HG02973 (cell line): ENCODE measurements at regions not wholly inside any gene's neighbourhood (a gene's known extent, or its start where the extent isn't known, plus 50 kb on each side); places are given as distances from the start of the nearest gene placed in this dataset.

ENCODE experiments used
- ATAC-seq: cut with Tn5 transposase; IDR thresholded peaks from one replicate; pipeline ENCODE4 v1.9.1; 2021; ENCODE audit warnings: moderate library complexity; ENCODE audit not compliant: unreplicated experiment

DNA sequence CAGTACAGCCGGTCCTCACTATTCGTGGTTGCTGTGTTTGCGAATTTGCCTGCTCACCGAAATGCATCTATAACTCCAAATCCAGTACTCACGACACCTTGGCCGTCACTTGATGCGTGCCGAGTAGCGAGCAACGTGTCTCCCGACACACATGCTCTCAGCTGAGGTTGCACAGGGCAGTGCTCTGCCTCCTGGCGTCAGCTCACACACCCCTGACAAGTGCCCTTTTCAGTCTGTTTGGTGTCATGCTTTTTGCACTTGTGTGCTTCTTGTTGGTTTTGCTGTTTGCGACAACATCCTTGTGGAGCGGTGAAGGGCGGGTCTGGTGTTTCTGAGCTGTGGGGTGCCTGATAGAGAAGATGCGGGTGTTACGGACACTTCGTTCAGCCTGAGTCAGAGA, 110.4 kb upstream of the RFLNA start:
- no peak for ATAC-seq

DNA sequence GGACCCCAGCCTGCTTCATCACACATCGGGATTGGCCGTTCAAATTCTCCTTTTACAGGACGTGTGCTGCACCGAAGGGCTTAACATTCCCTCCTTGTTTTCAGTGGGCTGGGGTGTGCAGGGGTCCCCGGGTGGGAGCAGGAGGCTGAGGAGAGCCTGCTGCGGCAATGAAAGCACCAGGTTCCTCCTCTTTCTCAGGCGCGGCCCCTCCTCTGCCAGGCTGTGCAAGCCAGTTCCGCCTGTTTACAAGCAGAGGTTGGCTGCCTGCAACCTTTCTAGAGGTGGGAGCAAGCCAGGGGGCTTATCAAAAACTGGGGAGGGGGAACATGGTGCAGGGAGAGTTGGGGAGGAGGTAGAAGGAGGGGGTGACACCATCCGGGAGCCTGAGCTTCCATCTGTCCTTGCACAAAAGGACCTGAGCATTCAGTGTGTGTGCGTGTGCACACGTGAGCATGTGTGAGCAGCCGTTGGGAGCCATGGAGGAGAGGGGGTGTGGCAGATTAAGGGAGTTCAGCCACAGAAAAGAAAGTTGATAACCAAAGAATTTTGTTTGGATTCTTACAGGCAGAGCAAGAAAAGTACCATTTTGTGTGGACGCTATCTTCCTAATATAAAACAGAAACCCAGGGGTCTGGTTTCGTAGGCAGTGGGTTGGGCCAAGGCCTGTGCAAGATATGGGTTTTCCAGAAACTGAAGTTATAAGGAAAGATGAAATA, 108.8 kb upstream of the RFLNA start:
- ATAC-seq, result no peak

DNA sequence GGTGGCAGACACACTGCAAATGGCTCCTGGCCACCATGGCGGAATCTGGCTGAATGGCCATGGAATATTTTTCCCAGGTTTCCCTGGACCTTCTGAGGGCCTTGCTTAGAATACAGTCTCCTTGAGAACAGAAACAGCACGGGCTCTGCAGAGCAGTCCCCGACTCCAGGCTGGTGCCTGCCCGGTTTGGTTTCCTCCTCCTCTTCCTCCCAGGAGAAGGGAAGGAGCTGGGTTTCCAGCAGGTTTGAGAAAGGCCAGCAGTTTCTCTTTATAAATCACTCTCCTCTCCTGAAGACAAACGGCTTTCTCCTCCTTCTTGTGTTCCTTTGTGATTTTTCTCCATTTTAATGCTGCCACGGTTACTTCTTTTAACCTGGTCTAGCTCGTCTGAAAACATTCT, 106.8 kb upstream of the RFLNA start:
- ATAC-seq, result no peak

DNA sequence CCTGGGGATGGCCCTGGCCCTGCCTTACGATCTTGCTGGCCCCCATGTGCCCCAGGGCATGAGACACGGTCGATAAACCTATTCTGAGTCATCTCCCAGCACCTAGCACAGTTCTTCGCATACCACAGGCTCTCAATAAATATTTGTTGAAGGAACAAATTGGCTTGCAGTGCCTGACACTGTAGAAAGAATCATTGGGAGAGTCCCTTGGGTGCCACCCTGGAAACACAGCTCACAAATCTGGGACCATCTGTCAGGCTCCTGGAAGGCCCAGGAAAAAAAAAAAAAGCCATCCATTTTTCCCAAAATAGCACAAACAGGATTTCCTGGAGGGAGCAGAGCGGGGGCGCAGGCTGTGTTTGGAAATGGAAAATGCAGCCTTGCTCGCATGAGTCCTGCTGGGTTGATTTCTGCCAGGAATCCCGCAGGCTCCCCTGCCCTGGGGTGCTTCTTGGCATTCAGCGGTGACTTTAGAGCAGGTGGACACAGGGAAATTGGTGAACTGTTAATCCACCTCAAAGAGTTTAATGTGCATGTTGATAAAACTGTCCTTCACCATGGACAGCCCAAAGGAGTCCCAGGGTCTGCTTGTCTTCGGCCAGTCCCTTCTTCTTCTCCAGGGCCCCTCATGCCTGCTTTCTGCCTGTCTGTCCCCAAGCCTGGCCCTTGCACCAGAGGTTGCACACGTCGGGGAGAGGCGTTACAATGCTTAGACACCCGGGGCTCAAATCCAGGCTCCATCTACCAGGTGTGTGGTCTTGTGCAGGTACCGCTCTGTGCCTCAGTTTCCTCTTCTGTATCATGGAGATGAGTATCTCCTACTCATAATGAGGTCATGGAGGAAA, 106.1 kb upstream of the RFLNA start:
- no peak for ATAC-seq

DNA sequence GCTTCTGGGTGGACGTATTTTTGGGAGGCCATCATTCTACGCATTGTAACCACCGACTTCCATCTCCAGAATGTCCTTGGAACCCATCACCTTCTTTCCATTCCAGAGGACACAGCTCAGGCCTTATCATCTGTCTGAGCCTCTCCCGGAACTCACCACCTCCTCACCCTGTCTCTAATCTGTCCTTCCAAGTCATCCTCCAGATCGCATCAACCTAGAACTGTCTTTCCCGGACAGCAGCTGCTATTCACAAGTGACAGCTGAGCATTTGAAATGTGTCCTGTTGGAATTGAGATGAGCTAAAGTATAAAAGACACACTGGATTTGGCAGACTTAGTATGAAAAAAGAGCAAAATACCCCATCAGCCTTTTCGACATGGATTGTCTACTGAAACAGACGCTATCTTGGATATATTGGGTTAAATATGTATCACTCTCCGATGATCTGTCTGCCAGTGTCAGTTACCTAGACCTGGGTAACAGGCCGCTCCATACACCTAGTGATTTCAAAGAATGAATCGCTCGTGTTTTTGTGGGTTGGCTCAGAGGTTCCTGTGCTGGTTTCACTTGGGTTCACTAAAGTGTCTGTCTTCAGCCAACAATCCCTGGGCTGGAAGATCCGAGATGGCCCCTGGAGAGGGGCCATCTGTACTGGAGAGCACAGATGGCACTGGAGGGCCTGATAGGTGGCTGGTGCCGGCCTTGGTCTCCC, 104.4 kb upstream of the RFLNA start:
- no peak for ATAC-seq

DNA sequence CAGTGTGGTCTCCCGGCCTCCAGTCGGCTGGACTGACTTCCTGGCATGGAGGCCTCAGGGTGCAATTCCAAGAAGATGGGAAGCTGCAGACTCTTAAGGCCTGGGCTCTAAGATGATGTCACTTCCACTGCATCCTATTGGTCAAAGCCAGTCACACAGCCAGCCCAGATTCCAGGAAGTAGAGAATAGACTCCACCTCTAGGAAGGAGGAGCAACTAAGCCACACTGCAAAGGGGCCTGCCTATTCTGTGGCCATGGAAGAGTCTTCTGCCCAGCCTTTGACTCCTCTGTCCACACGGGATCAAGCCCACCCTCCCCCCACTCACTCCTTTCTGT, 103.9 kb upstream of the RFLNA start:
- no peak for ATAC-seq

DNA sequence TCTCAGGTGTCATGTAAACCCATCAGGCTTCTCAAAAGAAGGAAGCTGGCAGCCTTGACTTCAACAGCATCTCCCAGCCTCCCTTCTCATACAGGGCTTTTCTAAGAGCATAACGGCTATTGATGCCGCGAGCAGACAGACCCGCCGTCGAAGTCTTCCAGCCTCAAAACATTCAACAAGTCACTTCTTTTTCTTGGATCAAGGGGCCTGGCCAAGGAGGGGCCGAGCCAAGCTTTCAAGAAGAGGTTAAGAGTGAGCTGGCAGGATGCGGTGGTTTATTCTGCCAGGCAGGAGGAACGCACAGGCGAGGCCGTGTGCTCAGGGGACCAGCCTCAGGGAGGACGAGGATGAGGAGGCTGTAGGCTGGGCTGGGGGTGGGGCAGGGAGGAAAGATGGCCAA, 102.9 kb upstream of the RFLNA start:
- no peak for ATAC-seq

DNA sequence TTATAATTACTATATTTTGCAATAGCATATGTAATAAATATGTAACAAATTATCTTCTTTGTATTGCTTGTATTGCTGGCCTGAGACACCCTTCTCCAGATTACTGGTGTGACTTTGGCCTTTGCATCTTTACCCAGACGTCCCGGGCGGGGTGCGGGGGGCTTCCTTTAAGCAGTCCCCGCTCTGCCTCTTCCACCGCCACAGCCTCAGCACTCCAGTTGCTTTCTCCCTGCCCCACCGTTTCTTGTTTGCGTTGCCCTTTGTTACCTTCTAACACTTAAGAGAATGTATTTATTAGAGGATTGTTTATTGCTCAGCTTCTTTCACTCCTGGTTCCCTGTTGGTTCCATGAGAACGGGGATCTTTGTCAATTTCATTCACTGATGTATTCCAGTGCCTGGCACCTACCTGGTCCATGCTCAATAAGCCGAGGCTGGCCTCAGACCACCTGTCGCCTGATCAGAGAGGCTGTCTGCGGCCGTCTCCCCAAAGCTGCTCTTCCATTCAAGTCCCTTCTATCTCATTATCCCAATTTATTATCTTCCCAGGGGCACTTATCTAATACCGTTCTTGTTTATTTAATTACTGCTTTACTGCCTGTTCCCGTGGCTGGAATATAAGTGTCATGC, 100.5 kb upstream of the RFLNA start:
- no peak for ATAC-seq

DNA sequence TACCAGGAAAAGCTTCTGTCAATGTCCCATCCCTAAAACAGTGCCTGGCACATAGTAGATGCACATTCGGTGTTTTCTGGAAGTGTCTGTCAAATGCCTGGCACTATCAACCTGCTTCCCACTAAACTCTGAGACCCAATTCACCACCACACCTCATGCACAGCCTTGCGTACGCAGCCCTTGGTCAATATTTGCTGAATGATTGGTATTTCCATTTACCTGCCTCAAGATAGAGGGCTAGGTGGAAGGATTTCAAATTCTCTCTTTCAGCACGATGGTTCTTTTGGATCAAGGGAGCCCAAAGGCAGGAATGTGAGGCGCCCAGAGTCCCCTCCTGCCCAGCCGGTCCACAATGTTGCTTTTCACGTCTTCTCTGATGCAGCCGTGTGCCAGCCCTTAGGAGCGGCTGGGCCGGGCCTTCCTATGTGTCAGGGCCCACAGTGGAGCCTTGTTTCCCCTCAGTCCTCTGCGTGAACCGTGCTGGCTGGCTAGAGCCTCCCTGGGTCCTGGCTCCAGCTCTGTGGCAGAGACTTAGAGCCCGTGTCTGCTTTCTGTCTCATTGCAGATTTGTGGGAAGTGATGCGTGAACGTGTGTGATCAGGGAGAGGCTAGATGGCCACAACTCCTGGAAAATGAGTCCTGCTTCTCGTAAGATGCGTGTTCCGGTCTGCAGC, 99.9 kb upstream of the RFLNA start:
- no peak for ATAC-seq

DNA sequence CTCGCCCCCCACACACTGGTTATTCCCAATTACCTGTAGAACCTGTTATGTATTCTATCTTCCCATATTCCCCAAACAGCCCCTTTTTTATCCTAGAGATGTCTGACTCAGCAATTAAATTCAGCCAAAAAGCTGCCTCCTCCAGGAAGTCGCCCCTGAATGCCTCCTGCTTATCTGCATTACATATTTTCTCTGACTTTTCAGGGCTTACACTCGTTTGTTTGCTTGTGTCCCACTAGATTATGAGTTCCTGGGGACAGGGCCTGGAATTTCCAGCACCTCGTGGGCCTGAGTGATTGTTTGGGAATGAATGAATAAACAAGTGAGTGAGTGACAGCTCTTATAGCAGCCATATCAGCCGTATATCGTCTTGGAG, 99.3 kb upstream of the RFLNA start:
- ATAC-seq, result no peak

DNA sequence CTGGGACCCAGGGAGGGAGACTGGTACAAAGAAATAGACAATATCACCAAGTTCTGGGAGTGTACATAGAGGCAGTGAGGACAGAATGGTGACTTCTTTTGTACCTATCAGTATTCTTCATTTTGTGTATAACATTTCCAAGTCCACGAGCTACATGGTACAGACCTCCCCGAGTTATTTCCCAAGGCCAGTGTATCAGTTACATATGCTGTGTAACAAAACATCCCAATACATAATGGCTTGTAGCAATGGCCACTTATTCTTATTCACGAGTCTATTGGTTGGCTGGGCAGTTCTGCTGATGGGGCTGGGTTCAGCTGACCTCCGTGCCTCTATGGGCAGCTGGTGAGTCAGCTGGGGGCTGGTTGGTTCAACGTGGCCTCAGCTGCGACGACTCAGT, 98.7 kb upstream of the RFLNA start:
- no peak for ATAC-seq

DNA sequence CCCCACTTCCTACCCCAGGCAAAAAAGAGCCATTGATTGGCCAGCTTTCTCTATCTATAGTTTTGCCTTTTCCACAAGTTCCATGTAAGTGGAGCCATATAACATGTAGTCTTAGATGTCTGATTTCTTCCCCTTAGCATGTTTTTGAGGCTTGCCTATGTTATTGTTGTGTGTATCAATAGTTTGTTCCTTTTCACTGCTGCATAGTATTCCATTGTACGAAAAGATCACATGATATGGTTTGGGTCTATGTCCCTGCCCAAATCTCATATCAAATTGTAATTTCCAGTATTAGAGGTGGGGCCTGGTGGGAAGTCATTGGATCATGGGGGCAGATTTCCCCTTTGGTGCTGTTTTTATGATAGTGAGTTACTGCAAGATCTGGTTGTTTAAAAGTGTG, 93.6 kb upstream of the RFLNA start:
- ATAC-seq, result no peak

DNA sequence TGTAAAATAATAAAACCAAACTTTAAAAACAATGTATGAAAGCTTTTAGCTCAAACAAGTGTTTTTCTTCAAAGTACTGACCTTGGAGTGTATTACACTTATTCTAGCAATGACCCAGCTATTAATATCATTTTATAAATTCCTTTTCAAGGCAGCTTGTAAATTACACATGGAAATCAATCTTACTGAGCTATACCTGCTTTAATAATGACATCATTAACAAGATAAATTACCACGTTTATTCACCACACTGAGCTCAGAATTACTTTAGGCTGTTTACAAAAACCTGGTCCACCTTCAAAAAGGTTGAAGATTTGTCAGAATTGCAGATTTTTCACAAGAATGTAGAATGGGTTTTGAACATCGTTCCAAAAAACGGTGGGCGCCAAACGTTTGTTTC, 91.7 kb upstream of the RFLNA start:
- ATAC-seq, result no peak

DNA sequence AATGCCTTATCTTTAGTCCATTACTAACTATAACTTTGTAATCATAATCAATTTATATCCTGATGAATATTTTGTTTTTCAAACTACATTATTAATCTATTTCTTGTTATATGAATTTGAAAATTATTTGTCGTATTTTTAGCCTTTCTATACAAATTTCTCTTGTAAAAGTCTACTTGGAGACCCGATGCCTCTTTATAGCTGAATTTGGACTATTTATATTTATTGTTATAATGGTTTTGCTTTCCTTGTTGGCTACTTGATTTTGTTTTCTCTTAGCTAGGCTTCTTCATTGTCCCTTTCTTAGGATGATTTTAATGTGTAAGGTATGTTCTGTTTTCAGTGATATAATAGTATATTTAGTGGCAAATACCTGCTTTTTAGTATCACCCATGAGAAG, 89.5 kb upstream of the RFLNA start:
- ATAC-seq, result no peak

DNA sequence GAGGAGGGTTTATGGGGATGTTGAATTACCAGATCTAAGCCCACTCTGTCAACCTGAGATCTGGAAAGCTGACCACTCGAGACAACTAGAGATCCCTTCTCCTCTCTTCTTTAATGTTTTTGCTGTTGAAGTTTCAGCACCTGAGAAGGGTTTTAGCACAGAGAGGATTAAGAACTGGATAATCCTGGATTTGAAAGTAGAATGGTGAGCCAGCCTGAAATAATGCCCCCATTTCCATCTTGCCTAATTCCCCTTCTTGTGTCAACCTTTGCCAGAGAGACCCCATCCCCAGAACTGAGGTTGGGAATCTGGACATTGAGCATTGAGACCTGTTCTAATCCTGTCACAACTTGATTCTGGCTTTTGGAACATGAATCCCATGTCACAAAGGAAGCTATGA, 87.8 kb upstream of the RFLNA start:
- ATAC-seq, result no peak

DNA sequence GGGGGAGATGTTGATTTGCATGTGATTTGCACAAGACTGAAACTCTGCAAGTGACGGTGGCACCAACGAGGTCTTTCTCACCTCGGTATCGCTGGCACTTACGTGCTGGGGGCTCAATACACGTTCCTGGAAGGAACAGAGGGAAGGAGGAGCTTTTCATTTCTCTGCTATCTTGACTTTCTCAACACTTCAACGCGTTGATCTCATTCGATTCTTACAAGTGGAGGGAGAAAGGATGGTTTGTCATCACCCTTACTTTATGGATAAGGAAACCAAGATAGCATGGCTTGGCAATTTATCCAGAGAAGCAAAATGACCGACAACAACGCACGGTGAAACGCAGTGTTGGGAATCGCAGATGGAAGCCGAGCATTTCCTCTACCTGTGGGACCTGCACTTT, 87.3 kb upstream of the RFLNA start:
- no peak for ATAC-seq

DNA sequence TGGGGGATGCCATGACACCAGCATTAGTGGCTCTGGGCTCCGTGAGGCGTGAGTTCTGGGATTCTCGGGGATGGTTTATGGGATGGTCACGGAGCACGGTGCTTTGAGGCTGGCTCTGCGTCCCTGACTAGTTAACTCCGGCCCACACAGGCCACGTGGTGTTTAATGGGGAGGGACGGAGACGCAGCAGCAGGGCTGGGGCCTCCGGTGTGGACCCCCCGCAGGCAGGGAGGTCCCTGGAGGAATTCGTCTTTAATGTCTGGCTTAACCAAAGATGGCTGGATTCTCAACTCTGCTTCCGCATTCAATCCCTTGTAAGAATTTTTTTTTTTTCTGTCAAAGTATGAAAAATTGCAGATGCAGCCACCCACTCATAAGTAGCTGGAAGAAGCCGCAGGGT, 86.4 kb upstream of the RFLNA start:
- ATAC-seq, result no peak

DNA sequence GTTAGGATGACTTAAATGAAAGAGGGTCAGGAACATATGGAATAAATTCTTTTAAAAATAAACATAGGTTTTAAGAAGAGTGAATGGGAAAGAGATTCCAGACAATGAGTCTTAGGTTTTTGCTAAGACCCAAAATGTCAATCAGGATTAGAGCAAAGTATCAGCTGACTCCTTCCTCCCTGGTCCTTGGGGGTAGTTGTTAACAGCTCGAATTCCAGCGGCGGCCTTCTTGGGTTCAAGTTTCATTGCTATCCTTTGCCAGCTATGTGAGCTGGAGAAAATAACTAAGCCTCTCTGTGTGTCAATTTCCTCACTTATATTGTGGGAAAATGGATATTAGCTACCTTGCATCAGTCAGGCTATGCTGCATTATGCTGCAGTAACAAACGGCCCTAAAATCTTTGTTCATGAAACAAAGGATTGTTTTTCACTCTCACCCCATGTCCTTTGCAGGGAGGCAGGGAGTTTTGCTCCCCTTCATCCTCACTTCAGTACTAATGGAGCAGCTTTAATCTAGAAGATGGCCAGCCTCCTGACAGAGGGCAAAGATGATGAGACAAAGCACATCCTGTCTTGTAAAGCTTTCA, 83.8 kb upstream of the RFLNA start:
- ATAC-seq, result no peak

DNA sequence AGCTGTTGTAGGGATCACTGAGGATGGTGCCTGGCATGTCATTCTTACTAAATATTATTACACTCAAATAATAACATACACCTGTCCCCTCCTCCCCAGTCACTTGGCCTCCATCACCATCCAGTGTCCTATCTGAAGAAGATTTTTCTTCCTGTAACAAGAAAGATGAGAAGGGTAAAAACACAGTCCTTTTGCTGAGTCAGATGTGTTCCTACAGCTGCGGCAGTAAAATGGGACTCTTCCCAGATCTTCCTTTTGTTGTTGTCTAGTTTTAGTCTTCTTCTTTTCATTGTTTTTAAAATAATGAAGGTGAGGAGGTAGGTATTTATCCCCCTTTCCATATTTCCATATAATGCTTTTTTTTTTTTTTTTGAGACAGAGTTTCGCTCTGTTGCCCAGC, 83.1 kb upstream of the RFLNA start:
- ATAC-seq, result no peak

DNA sequence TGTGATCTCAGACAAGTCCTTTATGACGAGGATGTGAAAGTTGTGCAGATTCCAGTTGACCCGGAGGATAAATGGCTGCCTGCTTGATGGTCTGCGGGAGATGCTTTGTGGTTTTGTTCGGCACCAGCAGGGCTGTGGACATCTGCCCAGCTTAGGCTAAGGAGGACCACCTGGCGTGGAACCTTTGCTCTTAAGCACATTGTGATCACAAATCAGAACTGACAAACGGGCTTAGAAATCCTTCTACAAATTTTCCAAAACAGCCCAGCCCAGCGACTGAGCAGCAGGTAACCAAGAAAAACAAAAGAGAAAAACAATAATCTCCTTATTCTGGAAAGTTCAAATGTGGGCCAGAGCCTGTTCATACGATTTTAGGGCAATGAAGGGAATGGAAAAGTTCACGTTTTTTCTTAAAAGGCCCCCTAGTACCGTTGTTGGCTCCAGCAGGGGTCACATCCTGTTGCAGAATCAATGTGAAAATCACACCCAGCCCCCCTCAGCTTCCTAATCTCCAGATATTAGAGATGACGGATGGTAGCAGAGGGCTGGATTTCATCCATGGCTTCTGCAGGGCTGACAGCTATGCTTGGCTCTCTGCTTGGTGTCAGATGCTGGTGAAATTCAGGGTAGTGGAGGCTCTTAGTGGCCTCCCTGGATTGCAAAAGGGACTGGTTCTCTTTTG, 81.1 kb upstream of the RFLNA start:
- no peak for ATAC-seq
